H1 (cell line): ENCODE measurements at regions not wholly inside any gene's neighbourhood (a gene's known extent, or its start where the extent isn't known, plus 50 kb on each side); places are given as distances from the start of the nearest gene placed in this dataset.

Experiments
- CTCF ChIA-PET: fragments of 300-600 bp; sonication (Branson Sonifier 250); formaldehyde crosslinking; loops from one replicate; lab custom pipeline; 2021; ENCODE audit not compliant: partially characterized antibody; lab: Charles Lee
- POLR2A ChIA-PET: fragments of 300-600 bp; sonication (Branson Sonifier 250); formaldehyde crosslinking; loops from one replicate; lab custom pipeline; 2021; ENCODE audit warnings: inconsistent platforms; ENCODE audit not compliant: partially characterized antibody; lab: Charles Lee
- DNase-seq, 2 experiments: peaks; one replicate each; pipeline versions ENCODE4 v3.0.0 to v3.0.0-alpha.2; 2010 to 2022; ENCODE audit warnings: low spot score in 2 of 2, low read depth in 1 of 2, mixed read lengths in 1 of 2
- FAIRE-seq: peaks from 2 replicates; lab custom pipeline; 2011; peaks lifted over from hg19 to GRCh38; lab: Jason Lieb, UNC
- H2AFZ ChIP-seq: 2 replicates; pipeline ENCODE4 v1.8.1; 2012; ENCODE audit warnings: low read length, inconsistent platforms
- H2AK5ac ChIP-seq: 2 replicates; pipeline ENCODE4 v1.6.1; 2013; ENCODE audit warnings: low read depth, low read length
- H2BK120ac ChIP-seq: replicated peaks from 2 replicates; pipeline ENCODE3; 2013; ENCODE audit warnings: low read depth, low read length, inconsistent platforms
- H2BK12ac ChIP-seq: 2 replicates; pipeline ENCODE4 v1.6.1; 2013; ENCODE audit warnings: low read depth, low read length
- H2BK15ac ChIP-seq: 2 replicates; pipeline ENCODE4 v1.6.1; 2013; ENCODE audit warnings: low read length
- H2BK20ac ChIP-seq: 2 replicates; pipeline ENCODE4 v1.6.1; 2013; ENCODE audit warnings: low read length
- H2BK5ac ChIP-seq: 2 replicates; pipeline ENCODE4 v1.6.1; 2013; ENCODE audit warnings: low read depth, low read length
- H3K14ac ChIP-seq: 2 replicates; pipeline ENCODE4 v1.6.1; 2013; ENCODE audit warnings: inconsistent platforms; ENCODE audit not compliant: insufficient read length
- H3K18ac ChIP-seq: 2 replicates; pipeline ENCODE4 v1.6.1; 2013; ENCODE audit warnings: low read length; ENCODE audit errors: extremely low read depth
- H3K23ac ChIP-seq: 2 replicates; pipeline ENCODE4 v1.6.1; 2013; ENCODE audit warnings: inconsistent platforms; ENCODE audit not compliant: insufficient read length
- H3K23me2 ChIP-seq: 2 replicates; pipeline ENCODE4 v1.6.1; 2013; ENCODE audit warnings: low read depth, low read length
- H3K27ac ChIP-seq: 2 replicates; pipeline ENCODE4 v1.6.1; 2011; ENCODE audit warnings: low read depth, low read length, inconsistent platforms
- H3K27me3 ChIP-seq, 4 experiments: replicated peaks in 1 of 4; 1 replicate in 1 of 4; 2 replicates in 3 of 4; pipeline versions ENCODE4 v1.6.1 to v1.8.1; 2011 to 2013; ENCODE audit warnings: low read length in 3 of 4, mild to moderate bottlenecking in 3 of 4, inconsistent platforms in 2 of 4, mixed read lengths in 2 of 4, moderate library complexity in 1 of 4; ENCODE audit not compliant: control insufficient read depth in 3 of 4, insufficient read depth in 3 of 4; ENCODE audit errors: extremely low read depth in 1 of 4
- H3K36me3 ChIP-seq, 4 experiments: 2 replicates each; pipeline versions ENCODE4 v1.6.1 to v1.8.1; 2011 to 2013; ENCODE audit warnings: mild to moderate bottlenecking in 4 of 4, low read length in 3 of 4, moderate library complexity in 2 of 4, control low read depth in 1 of 4, inconsistent platforms in 1 of 4; ENCODE audit not compliant: insufficient read depth in 4 of 4, control insufficient read depth in 2 of 4
- H3K4ac ChIP-seq: replicated peaks from 2 replicates; pipeline ENCODE3; 2013; ENCODE audit warnings: low read length, low read depth, mixed read lengths, inconsistent platforms; ENCODE audit not compliant: insufficient read length
- H3K4me1 ChIP-seq, 4 experiments: replicated peaks in 1 of 4; 1 replicate in 1 of 4; 2 replicates in 3 of 4; pipeline versions ENCODE4 v1.6.1 to v1.8.1; 2011 to 2013; ENCODE audit warnings: low read length in 3 of 4, inconsistent platforms in 2 of 4, mixed read lengths in 1 of 4; ENCODE audit not compliant: insufficient read depth in 4 of 4, control insufficient read depth in 3 of 4
- H3K4me2 ChIP-seq, 2 experiments: 2 replicates each; pipeline versions ENCODE4 v1.6.1 to v1.8.1; 2011 to 2013; ENCODE audit warnings: low read depth in 2 of 2, low read length in 2 of 2, control low read depth in 1 of 2, inconsistent platforms in 1 of 2, mild to moderate bottlenecking in 1 of 2; ENCODE audit not compliant: insufficient read depth in 1 of 2
- H3K4me3 ChIP-seq, 4 experiments: fragments of 200-600, 300-600 bp in 1 of 4; sonication (generic), shearing (Covaris generic), sonication (Bioruptor Twin) in 1 of 4; 2 replicates each; pipeline versions ENCODE4 v1.5.1 to v1.8.1; 2011 to 2016; ENCODE audit warnings: low read length in 4 of 4, low read depth in 3 of 4, control low read depth in 2 of 4, inconsistent platforms in 2 of 4, mild to moderate bottlenecking in 2 of 4, mixed read lengths in 1 of 4, moderate library complexity in 1 of 4; ENCODE audit not compliant: insufficient read depth in 2 of 4; ENCODE audit errors: extremely low read depth in 1 of 4
- H3K56ac ChIP-seq: replicated peaks from 2 replicates; pipeline ENCODE3; 2013; ENCODE audit warnings: low read depth, mild to moderate bottlenecking, mixed read lengths, low read length, inconsistent platforms; ENCODE audit not compliant: insufficient read length
- H3K79me1 ChIP-seq: 2 replicates; pipeline ENCODE4 v1.6.1; 2013; ENCODE audit warnings: low read depth, low read length, control low read depth
- H3K79me2 ChIP-seq, 2 experiments: 2 replicates each; pipeline versions ENCODE4 v1.6.1 to v1.8.1; 2012 to 2013; ENCODE audit warnings: low read length in 2 of 2, mild to moderate bottlenecking in 2 of 2, inconsistent platforms in 1 of 2; ENCODE audit not compliant: insufficient read depth in 2 of 2, control insufficient read depth in 1 of 2
- H3K9ac ChIP-seq, 4 experiments: replicated peaks in 1 of 4; 1 replicate in 1 of 4; 2 replicates in 3 of 4; pipeline versions ENCODE4 v1.6.1 to v1.8.1; 2011 to 2013; ENCODE audit warnings: low read depth in 3 of 4, low read length in 3 of 4, control low read depth in 2 of 4, mild to moderate bottlenecking in 2 of 4, moderate library complexity in 2 of 4, inconsistent platforms in 1 of 4; ENCODE audit errors: extremely low read depth in 1 of 4
- H3K9me3 ChIP-seq, 2 experiments: 2 replicates each; pipeline versions ENCODE4 v1.6.1 to v1.8.1; 2012 to 2013; ENCODE audit warnings: mild to moderate bottlenecking in 2 of 2, moderate library complexity in 2 of 2, control low read depth in 1 of 2, inconsistent platforms in 1 of 2, low read depth in 1 of 2, low read length in 1 of 2, mixed read lengths in 1 of 2; ENCODE audit not compliant: insufficient read depth in 2 of 2
- H4K20me1 ChIP-seq, 2 experiments: replicated peaks in 1 of 2; 2 replicates each; pipeline versions ENCODE3 to v1.8.1; 2011 to 2013; ENCODE audit warnings: inconsistent platforms in 2 of 2, low read length in 2 of 2, mild to moderate bottlenecking in 1 of 2; ENCODE audit not compliant: insufficient read depth in 2 of 2, control insufficient read depth in 1 of 2
- H4K5ac ChIP-seq: 2 replicates; pipeline ENCODE4 v1.6.1; 2013; ENCODE audit warnings: low read length, low read depth, mixed read lengths, inconsistent platforms; ENCODE audit not compliant: insufficient read length
- H4K8ac ChIP-seq: 2 replicates; pipeline ENCODE4 v1.8.0; 2013; ENCODE audit warnings: mild to moderate bottlenecking, moderate library complexity, low read length, inconsistent platforms; ENCODE audit not compliant: insufficient read depth; ENCODE audit errors: extremely low read depth
- H4K91ac ChIP-seq: replicated peaks from 2 replicates; pipeline ENCODE3; 2013; ENCODE audit warnings: low read length, mixed read lengths, inconsistent platforms; ENCODE audit not compliant: insufficient read length
- ATF2 ChIP-seq: IDR thresholded peaks from 2 replicates; pipeline ENCODE4 v1.6.1; 2012; ENCODE audit warnings: low read length, inconsistent platforms
- ATF3 ChIP-seq: IDR thresholded peaks from 2 replicates; pipeline ENCODE4 v1.6.1; 2011; ENCODE audit warnings: low read depth, mild to moderate bottlenecking, low read length; ENCODE audit not compliant: insufficient read depth
- CREB1 ChIP-seq: IDR thresholded peaks from 2 replicates; pipeline ENCODE4 v1.6.1; 2012; ENCODE audit warnings: inconsistent platforms
- CTCF ChIP-seq, 3 experiments: IDR thresholded peaks; 1 replicate in 2 of 3; 2 replicates in 1 of 3; pipeline versions ENCODE4 v1.5.1 to v1.6.1; 2011; ENCODE audit warnings: low read length in 3 of 3, mild to moderate bottlenecking in 3 of 3, inconsistent platforms in 2 of 3, low read depth in 1 of 3, moderate library complexity in 1 of 3; ENCODE audit not compliant: insufficient read depth in 1 of 3; ENCODE audit errors: control extremely low read depth in 1 of 3
- POLR2A ChIP-seq, 2 experiments: IDR thresholded peaks; 1 replicate in 1 of 2; 2 replicates in 1 of 2; pipeline ENCODE4 v1.6.1; 2011; ENCODE audit warnings: low read depth in 2 of 2, low read length in 2 of 2, mild to moderate bottlenecking in 2 of 2; ENCODE audit errors: control extremely low read depth in 1 of 2
- RBBP5 ChIP-seq: IDR thresholded peaks from 2 replicates; pipeline ENCODE4 v1.7.1; 2012; ENCODE audit warnings: low read depth, mild to moderate bottlenecking, inconsistent platforms, low read length, moderate library complexity, borderline replicate concordance
- RNF2 ChIP-seq: fragments of 200-900, 300-1000 bp; sonication (generic); IDR thresholded peaks from 2 replicates; pipeline ENCODE4 v1.7.1; 2016; ENCODE audit warnings: borderline replicate concordance, low read depth, mild to moderate bottlenecking, antibody characterized with exemption, low read length; ENCODE audit not compliant: poor library complexity, severe bottlenecking; ENCODE audit errors: missing control alignments
- SRF ChIP-seq: IDR thresholded peaks from 2 replicates; pipeline ENCODE4 v1.6.1; 2011; ENCODE audit warnings: mild to moderate bottlenecking, low read depth, low read length, moderate library complexity
- YY1 ChIP-seq: IDR thresholded peaks from 2 replicates; pipeline ENCODE4 v1.6.1; 2011; ENCODE audit warnings: low read depth, mild to moderate bottlenecking, low read length
- WGBS, 2 experiments: shearing (Covaris generic) in 1 of 2; methylation state at CpG; one replicate each; pipeline versions ENCODE4 v1.1.6 to v1.1.7; 2013 to 2015; ENCODE audit warnings: low lambda C conversion rate in 2 of 2, mixed read lengths in 2 of 2, inconsistent platforms in 1 of 2, low coverage in 1 of 2, missing lambda C conversion rate in 1 of 2; ENCODE audit not compliant: insufficient replicate concordance in 2 of 2, insufficient coverage in 1 of 2, insufficient read length in 1 of 2; ENCODE audit errors: extremely low coverage in 1 of 2, missing lambda C conversion rate in 1 of 2; 5-methylcytosine and 5-hydroxymethylcytosine counted together

GRCh38 chr3:31223278-31223677 lies 309.4 kb upstream of the STT3B start:
- peaks cover 0 to 2% (median under 1%) of the 10 kb centered on the region in 4 experiments; a peak in 2 of 7 replicates for H3K4me1 ChIP-seq
- H3K9ac ChIP-seq, result no peak overlapping the region
- H3K4ac ChIP-seq, result no peak overlapping the region
- H3K4me2 ChIP-seq, result no peak overlapping the region
- no peak overlapping the region for H4K91ac ChIP-seq
- H3K79me1 ChIP-seq, result no peaks in the 10 kb centered on the region
- no peak overlapping the region for H3K18ac ChIP-seq
- no peak overlapping the region for H3K56ac ChIP-seq
- no peak overlapping the region for H4K5ac ChIP-seq
- no peaks in the 10 kb centered on the region for H4K20me1 ChIP-seq
- H3K14ac ChIP-seq, result no peak overlapping the region
- no peak overlapping the region for H4K8ac ChIP-seq
- H3K4me3 ChIP-seq, result no peak overlapping the region
- H3K23me2 ChIP-seq, result no peaks in the 10 kb centered on the region
- DNase-seq, result no peak
- no peak overlapping the region for H2AK5ac ChIP-seq
- no peak overlapping the region for H2BK5ac ChIP-seq
- POLR2A ChIA-PET, result interaction anchor here (1.0 kb wide), 1 partner anchor 308 kb away, joined by 3 read pairs; no protein-coding TSS in a partner anchor
- no peaks in the 10 kb centered on the region for H3K27me3 ChIP-seq
- H3K79me2 ChIP-seq, result no peaks in the 10 kb centered on the region
- CTCF ChIA-PET, result interaction anchor here (6.2 kb wide), 1 partner anchor 14 kb away, joined by 35 read pairs; no protein-coding TSS in a partner anchor
- no peak overlapping the region for H2BK120ac ChIP-seq
- H3K36me3 ChIP-seq, result no peaks in the 10 kb centered on the region
- no peak overlapping the region for H2BK12ac ChIP-seq
- no peak overlapping the region for H3K27ac ChIP-seq
- H3K23ac ChIP-seq, result no peak overlapping the region
- H3K9me3 ChIP-seq, result no peaks in the 10 kb centered on the region
- 80% methylated on average over 4 of the region's 4 CpGs; no CpG with 5 or more reads in 1 of the 2 experiments for WGBS, 2 experiments
- H2BK20ac ChIP-seq, result no peak overlapping the region
- FAIRE-seq, result no peak
- H2AFZ ChIP-seq, result no peak overlapping the region
- H2BK15ac ChIP-seq, result no peak overlapping the region
- no peak for TF ChIP-seq ATF2
- TF ChIP-seq ATF3, result no peak
- no peak for TF ChIP-seq YY1
- TF ChIP-seq RBBP5, result no peak
- TF ChIP-seq CTCF (IDR thresholded peaks at IDR 0.05; ENCODE audit: control extremely low read depth in 1 of 3, insufficient read depth in 1 of 3, low read depth in 1 of 3, low read length in 3 of 3), result no peak
- no peak for TF ChIP-seq SRF
- no peak for TF ChIP-seq POLR2A (IDR thresholded peaks at IDR 0.05; ENCODE audit: control extremely low read depth in 1 of 2, low read depth in 2 of 2, low read length in 2 of 2)
- no peak for TF ChIP-seq RNF2
- TF ChIP-seq CREB1, result no peak
